ENCODE measurements at regions not wholly inside any gene's neighbourhood (a gene's known extent, or its start where the extent isn't known, plus 50 kb on each side); places are given as distances from the start of the nearest gene placed in this dataset.

DNA sequence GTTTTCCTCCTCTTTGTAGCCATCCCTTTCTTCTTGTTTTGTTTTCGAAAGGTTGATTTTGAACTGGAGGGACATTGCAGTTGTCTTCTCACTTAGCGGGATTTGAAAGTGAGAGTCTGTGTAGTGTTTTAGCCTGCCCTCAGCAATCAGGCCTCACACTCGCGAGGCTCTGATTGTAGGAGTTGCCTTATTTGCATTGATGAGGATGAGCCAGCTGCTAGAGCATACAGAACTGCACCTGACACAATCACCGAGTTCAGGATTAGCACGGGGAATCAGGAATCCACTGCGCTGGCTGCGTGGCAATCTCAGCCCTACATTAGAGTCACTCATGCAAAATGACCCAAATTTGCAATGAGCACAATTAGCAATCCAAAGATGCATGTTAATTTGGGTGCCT, 122.5 kb upstream of the TMEM161B start:
- no peak for ATAC-seq
- no peak overlapping the region for H3K4me3 ChIP-seq
- no peaks in the 10 kb centered on the region for H3K27me3 ChIP-seq
- no peak for TF ChIP-seq CTCF (IDR thresholded peaks at IDR 0.05)
- H3K36me3 ChIP-seq = no peaks in the 10 kb centered on the region
- intact Hi-C loops (cut with DNase I) = no loop called here
- no peaks in the 10 kb centered on the region for H3K9me3 ChIP-seq
- no peak for DNase-seq
- no peak overlapping the region for H3K27ac ChIP-seq
- H3K4me1 ChIP-seq = no peaks in the 10 kb centered on the region

DNA sequence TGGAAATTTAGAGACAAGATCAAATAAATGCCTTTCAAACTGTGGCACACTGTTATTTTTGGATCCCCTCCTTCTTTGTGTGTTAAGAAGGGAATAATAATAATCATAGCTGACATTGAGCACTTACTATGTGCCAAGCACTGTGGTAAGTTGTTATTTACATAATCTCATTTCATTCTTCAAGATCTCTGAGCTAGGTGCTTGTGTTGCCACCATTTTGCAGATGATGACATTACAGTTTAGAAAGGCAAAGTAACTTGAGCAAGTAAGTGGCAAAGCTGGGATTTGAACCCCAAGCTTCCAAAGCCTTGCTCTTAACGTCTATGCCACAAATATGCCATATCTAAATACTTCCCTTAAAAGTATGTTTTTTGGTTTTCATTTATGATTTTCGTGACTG, 121.8 kb upstream of the TMEM161B start:
- no peak for DNase-seq
- no peaks in the 10 kb centered on the region for H3K36me3 ChIP-seq
- no peaks in the 10 kb centered on the region for H3K4me1 ChIP-seq
- ATAC-seq = no peak
- H3K27me3 ChIP-seq = no peaks in the 10 kb centered on the region
- no peak overlapping the region for H3K4me3 ChIP-seq
- intact Hi-C loops (cut with DNase I) = no loop called here
- H3K9me3 ChIP-seq = no peaks in the 10 kb centered on the region
- TF ChIP-seq CTCF (IDR thresholded peaks at IDR 0.05) = no peak
- H3K27ac ChIP-seq = no peak overlapping the region

DNA sequence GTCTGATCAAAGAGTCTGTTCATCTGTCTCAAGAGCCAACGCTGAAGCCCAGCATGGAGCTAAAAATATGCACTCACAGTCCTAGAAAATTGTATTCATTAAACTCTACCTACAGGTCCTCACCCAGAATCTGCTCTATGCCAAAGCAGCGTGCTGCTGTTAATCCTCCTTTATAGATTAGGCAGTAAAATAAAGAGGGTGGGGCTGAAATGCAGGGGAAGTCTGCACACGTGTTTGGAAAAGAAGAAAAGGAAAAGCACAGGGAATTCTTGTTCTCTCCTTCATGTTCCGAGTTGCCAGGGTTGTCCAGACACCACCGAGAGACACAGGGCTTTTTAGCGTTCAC, 121.4 kb upstream of the TMEM161B start:
- no peak for ATAC-seq
- intact Hi-C loops (cut with DNase I) = no loop called here

GRCh38 chr5:88389338-88390095, 120.9 kb upstream of the TMEM161B start:
- no peak overlapping the region for H3K4me3 ChIP-seq
- H3K27me3 ChIP-seq = no peaks in the 10 kb centered on the region
- no peaks in the 10 kb centered on the region for H3K36me3 ChIP-seq
- H3K4me1 ChIP-seq = no peaks in the 10 kb centered on the region
- DNase-seq (no peak), ATAC-seq (no peak)
- intact Hi-C loops (cut with DNase I) = no loop called here
- no peak overlapping the region for H3K27ac ChIP-seq
- H3K9me3 ChIP-seq = no peaks in the 10 kb centered on the region
- TF ChIP-seq CTCF (IDR thresholded peaks at IDR 0.05) = no peak

More for the DNA sequence above, 121.4 kb upstream of the TMEM161B start:
- Histone ChIP-seq H3K36me3 (no peaks in the 10 kb centered on the region), H3K9me3 (no peaks in the 10 kb centered on the region), H3K27ac (no peak overlapping the region), H3K4me3 (no peak overlapping the region), H3K27me3 (no peaks in the 10 kb centered on the region), H3K4me1 (no peaks in the 10 kb centered on the region)
- no peak for TF ChIP-seq CTCF (IDR thresholded peaks at IDR 0.05)
- DNase-seq = no peak

DNA sequence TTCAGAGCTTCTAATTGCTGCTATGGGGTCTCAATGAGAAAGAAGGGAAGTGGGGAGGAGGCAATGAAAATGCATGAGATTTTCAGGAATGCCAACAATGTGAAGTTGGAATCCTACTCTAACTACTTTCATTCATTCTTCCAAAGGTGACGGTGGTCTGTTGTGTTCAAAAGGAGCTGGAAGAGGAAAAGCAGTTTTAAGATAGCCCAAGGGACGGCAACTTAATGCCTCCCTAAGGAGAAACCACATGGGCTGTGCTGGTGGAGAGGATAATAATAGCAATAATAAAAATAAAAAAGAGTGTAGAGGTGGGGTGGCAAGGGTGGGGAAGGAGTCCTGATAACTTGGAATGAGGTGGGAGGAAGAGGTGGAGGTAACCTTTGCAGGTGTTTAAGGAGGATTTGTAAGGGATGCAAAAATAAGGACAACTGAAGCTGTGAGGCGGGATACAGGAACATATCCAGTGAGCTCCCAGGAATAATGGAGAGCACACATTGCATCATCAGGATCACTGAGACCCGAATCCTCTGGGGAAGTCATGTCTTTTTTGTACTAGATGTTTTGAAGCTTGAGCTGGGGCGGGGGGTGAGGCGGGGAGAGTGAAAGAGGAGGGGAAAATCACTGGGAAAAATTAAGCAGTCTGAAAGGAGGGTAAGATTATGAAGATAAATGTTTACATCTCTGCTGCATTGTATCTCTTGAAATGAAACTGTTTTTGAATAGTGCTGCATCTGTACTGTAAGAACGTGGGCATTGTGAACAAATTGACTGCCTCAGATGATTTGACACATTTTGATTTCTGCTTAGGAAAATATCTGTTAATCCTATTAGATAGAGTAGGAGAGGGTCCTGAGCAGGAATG, 120.1 kb upstream of the TMEM161B start:
- intact Hi-C loops (cut with DNase I) = no loop called here
- Histone ChIP-seq H3K9me3 (no peaks in the 10 kb centered on the region), H3K36me3 (no peaks in the 10 kb centered on the region), H3K27ac (no peak overlapping the region), H3K27me3 (no peaks in the 10 kb centered on the region), H3K4me3 (no peak overlapping the region), H3K4me1 (no peaks in the 10 kb centered on the region)
- ATAC-seq (no peak), DNase-seq (no peak)
- no peak for TF ChIP-seq CTCF (IDR thresholded peaks at IDR 0.05)
